GM23338 (cell line): ENCODE measurements at regions not wholly inside any gene's neighbourhood (a gene's known extent, or its start where the extent isn't known, plus 50 kb on each side); places are given as distances from the start of the nearest gene placed in this dataset.

Source experiments
- CTCF ChIP-seq, 2 experiments: fragments of 200-600 bp in 1 of 2; sonication (generic) in 1 of 2; conservative IDR thresholded peaks; 2 replicates each; pipeline versions ENCODE4 v1.5.1 to v1.6.1; 2016 to 2017; ENCODE audit warnings: antibody characterized with exemption in 2 of 2, low read depth in 2 of 2, mild to moderate bottlenecking in 2 of 2, moderate library complexity in 1 of 2
- ETS1 ChIP-seq: IDR thresholded peaks from 2 replicates; pipeline ENCODE4 v1.6.1; 2016; ENCODE audit warnings: antibody characterized with exemption
- EZH2 ChIP-seq: fragments of 200-600 bp; sonication (generic); IDR thresholded peaks from one replicate; pipeline ENCODE4 v1.8.0; 2017; ENCODE audit warnings: antibody characterized with exemption, mild to moderate bottlenecking, low read depth; ENCODE audit not compliant: unreplicated experiment
- EZH2phosphoT487 ChIP-seq: fragments of 200-600 bp; sonication (generic); IDR thresholded peaks from one replicate; pipeline ENCODE4 v1.8.1; 2018; ENCODE audit warnings: antibody characterized with exemption; ENCODE audit not compliant: unreplicated experiment
- POLR2AphosphoS5 ChIP-seq: IDR thresholded peaks from 2 replicates; pipeline ENCODE4 v1.6.1; 2016; ENCODE audit warnings: antibody characterized with exemption, low read depth
- REST ChIP-seq: IDR thresholded peaks from one replicate; pipeline ENCODE4 v1.6.1; 2018; ENCODE audit warnings: antibody characterized with exemption; ENCODE audit not compliant: unreplicated experiment

GRCh38 chr2:42116195-42117181 is 52.7 kb upstream of the EML4 start:
- TF ChIP-seq ETS1: no peak
- no peak for TF ChIP-seq CTCF (conservative IDR thresholded peaks at IDR 0.05; ENCODE audit: low read depth in 2 of 2)
- TF ChIP-seq EZH2: no peak
- TF ChIP-seq EZH2phosphoT487: no peak
- TF ChIP-seq REST: no peak
- TF ChIP-seq POLR2AphosphoS5: no peak
